NCI-H82 (cell line): ENCODE measurements at regions not wholly inside any gene's neighbourhood (a gene's known extent, or its start where the extent isn't known, plus 50 kb on each side); places are given as distances from the start of the nearest gene placed in this dataset.

Experiments
- DNase-seq: peaks from one replicate; lab custom pipeline; 2025; lab: John Stamatoyannopoulos, UW

DNA sequence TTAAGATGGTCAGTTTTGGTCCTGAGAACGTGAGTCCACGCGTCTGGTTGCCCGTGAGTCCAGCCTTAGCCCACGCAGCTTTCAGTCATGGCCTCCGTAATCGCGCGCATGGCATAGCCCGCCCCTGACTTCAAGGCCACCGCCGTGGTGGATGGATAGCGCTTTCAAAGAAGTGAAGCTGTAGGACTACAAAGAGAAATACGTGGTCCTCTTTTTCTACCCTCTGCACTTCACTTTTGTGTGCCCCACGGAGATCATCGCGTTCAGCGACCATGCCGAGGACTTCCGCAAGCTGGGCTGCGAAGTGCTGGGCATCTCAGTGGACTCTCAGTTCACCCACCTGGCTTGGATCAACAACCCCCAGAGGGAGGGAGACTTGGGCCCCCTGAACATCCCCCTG is 142.0 kb upstream of the MCHR2 start:
- DNase-seq, result no peak

DNA sequence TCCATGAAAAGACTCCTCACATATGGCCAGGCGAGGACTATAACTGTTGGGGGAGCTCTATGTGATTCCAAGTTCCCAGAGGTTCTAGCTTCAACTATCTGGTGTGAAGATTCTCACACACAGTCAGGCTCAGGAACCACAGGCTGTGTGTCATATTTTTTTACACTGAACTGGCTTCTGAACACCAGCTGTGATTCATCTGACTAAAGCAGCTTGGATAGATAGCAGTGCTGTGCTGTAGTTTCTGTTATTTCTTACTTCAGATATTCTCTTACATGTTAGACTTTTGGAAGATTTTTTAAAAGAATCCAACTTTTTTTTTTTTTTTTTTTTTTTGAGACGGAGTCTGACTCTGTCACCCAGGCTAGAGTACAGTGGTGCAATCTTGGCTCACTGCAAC is 140.7 kb upstream of the MCHR2 start:
- DNase-seq, result no peak

DNA sequence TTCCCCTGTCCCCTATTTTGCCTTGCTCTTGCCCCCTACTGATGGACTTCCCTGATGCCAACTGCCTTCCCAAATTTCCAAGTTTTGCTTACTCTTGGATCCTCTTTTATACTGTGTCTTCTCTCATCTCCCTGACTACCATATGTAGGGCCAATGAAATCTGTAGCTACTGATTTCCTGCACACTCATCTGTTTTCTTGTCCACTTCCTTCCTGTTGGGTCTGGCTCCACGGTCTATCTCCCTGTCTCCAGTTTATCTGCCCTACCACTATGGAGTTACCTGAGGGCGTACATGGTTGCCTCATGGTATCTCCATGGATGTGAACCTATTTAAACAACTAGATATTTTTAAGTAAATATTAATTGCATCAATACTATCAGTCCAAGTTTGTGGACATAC is 140.3 kb upstream of the MCHR2 start:
- no peak for DNase-seq

DNA sequence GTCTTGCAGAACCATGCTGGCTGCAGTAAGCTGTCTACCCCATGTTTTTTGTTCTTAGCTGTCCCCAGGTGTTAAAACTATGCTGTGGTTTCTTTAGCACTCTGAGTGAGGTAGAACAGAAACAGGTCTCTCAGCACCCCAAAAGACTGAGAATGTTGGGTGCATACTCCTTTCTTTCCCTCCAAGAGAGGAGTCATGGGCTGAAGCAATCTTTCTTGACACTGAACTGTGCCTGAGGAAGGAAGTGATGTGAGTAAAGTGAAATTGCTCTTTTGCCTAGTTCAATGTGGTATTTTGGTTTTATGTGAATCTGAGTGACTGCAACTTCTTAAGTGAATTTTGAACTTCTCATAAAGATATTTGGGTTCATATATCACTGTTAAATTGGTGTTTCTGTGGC is 138.0 kb upstream of the MCHR2 start:
- DNase-seq, result no peak

DNA sequence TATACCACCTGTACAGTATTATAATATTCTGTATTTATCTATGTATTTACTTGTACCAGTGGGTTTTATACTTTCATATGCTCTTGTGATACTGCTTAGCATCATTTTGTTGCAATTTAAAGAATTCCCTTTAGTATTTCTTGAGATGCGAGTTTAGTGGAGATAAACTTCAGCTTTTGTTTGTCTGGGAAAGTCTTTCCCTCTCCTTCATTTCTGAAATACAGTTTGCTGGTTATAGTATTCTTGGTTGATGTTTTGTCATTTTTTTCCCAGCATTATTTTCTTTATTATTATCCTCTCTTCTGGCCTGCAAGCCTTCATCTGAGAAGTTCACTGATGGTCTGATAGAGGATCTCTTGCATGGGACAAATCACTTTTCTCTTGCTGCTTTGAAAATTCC is 136.6 kb upstream of the MCHR2 start:
- no peak for DNase-seq

DNA sequence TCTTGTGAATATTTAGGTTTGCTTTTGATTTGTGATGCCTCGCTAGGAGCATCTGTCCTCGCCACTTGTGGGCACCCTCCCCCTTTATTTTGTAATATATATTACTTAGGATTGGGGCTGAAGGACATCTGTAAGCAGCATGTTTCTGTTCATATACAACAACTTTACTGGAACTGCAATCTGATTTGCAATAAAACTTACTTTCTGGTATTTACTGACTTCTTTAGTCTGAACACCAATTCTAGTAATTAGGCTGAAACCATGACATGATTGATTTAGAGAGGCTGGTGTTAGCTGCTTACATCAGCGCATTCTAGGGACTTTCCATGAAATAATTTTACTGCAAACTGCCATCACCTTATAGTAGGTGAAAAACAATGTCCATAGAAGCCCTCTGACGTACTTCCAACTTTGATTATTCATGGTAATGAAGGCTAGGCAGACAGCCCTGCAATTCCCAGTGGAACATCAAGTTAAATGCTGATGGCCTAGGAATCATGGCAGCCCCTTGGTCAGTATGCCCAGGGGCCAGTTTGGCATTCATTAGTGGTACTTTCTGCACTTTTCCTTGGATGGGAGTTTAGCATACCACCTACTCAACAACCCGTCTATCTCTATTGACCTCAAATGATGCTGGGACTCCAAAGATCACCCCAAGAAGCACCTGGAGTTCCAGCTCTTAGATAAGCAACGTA is 132.9 kb upstream of the MCHR2 start:
- DNase-seq, result no peak

DNA sequence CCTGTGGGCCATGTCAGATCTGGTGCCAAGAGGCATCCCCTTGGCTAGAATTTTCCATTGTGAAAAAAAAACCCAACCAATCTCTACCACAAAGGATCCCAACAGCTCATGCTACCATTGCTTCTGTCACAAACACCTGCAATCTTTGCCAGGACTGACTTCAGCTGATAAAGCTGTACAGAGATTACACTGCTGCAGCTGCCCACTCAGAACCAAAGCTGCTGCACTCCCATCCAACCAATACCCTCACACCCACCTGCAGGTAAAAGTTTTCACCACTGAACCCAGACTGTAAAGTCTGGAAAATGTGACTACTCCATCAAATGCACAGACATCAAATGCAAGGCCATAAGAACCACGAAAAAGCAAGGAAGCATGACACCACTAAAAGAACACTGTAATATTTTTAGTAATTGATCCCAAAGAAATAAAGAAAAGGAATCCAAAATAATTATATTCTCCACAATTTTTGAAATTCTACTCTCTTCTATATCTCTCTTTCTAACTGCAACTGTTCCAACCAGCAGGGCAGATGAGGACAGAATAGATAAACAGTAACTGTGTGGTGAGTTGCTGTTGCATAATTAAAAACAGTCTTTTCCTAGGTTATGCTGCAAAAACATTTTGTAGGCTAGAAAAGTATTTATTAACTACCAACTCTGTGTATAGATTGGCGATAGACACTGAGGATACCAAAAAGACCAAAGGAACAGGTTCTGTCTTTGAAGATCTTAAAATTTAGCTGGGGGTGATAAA is 128.0 kb upstream of the MCHR2 start:
- no peak for DNase-seq

DNA sequence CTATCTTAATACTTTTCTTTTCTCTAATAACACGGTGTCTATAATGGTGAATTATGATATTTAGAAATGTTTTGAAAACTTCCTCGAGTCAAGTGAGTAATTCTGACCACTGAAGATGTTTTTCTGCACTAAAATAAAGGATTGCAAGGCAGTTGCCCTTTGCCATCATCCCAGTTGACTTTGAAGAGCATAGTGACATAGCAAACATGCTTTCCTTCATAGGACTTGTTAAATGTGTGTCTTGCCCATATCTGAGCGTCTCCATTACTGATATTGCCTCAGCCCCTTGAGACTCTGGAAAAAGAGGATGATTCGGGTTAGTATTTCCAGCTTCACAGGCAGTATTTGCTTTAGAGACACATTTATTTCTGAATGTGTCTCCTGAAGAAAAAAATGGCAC is 125.2 kb upstream of the MCHR2 start:
- no peak for DNase-seq

DNA sequence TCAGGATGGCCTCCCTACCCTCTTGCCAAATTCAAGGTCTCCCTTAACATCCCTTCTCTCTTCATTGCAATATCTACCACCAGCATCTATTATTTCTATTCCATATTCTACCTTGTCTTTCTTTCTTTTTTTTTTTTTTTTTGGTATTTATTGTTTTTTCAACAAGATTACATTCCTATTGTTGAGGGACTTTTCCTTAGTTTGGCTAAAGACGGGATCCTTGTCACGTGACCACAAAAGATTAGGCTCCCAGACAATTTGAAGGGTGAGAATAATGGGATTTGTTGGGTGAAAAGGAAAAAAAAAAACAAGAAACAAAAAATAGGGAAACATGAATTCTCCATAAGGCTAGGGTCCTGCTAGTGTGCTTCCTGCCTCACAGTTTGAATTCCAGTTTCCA is 124.3 kb upstream of the MCHR2 start:
- no peak for DNase-seq

DNA sequence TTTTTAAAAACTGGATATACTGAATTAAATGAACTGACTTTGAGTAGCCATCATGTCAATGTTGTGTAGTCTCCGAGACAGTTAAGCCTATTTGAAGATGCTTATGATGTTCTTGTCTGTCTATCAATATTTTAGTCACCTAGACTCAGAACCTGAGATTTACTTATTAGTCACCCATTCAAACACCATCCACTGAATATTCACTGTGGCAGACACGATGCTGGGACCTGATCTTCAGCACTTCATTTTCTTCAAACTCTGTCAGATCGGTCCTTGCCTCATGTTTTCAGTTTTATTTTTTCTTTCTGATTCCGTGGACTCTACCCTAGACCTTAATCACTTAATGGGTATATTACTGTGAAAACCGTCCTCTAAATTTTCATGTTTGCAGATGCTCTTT is 123.7 kb upstream of the MCHR2 start:
- DNase-seq, result no peak

DNA sequence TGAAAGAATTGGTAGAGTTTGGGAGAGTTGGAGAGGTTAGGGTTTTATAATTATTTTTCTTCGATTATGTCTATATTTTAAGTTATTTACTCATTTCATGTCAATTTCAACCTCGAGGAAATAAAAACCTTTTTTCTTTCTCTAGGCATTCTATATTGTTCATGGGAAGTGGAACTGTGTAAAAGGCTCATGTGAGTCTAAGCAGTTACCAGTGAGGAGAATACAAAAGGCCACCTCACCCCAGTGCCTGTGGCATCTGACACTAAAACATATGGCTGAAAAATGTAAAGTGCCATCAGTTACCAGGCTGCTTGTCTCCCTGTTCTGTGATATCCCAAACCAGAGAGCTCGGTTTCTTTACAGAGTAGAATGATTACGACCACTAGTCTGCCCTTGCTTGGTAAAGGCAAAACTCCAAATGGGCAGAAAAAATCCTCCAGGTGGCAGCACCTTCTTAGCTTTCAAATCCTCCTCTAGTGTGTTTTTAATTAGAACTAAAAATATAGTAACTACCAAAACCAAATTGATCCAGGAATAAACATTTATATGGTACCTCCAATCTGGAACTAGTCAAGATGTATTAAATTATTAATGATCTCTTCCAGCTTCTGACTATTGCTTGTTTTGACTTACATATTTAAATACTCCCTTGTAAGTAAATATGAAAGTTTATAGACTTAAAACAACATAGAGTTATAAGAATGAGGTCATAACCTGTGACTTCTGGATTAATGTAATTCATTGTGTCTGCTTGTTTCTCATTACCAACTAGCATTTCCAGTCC is 122.6 kb upstream of the MCHR2 start:
- DNase-seq, result peak; percentile 78

DNA sequence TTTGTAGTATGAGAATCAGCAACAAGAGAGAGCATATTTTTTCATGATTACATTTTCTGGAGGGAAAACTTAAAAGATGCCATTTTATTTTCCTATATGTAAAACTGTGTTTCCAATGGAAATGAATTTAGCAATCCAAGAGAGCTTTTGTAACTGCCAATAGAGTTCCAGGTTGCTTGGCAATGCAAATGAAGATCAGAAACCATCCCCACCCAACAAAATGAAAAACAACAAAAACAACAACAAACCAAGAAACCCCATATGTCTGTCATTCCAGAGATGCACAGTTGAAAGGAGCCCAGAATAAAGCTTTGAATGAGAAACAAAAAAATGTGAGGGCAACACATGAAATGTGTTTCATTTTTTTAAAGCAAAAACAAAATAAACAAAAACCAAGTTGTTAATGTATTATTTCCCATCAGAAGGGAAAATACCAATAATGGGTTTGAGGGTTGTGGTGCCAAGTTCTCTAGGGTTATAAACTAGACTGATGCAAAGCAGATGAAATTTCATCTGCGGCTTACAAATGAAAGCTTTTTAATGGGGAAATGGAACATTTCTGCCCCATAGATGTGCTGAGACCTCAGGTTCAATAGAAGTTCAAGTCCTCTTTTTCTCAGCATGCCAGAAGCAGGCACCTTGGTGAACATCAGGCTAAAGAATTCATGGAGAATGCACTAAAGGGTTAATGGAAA is 121.5 kb upstream of the MCHR2 start:
- no peak for DNase-seq

DNA sequence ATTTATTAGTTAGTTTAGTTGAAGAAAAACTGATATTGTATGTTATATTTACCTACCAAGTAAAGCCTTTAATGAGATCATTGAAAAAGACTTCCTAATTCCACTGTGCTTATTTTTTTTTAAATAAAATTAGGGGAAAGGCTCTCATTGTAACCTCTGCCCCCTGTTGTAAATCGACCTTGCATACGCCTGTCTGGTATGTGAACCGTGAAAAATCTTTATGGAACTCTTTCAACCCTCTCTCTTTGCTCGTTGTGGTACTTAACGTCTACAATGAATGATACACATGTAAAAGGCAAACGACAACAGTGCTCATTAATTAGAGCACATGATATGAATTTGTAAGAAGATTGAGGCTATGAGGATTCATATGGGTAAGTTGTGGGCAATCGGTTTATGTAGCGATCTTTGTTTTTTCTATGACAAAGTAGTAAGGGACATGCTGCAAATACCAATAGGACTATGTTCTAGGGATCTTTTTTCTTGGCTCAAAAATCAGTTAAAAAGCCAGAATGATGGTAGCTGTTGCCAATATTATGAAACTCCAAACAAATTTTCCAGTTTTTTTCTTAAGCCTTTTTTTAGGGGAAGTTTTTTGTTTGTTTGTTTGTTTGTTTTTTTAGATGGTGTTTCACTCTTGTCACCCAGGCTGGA is 119.0 kb upstream of the MCHR2 start:
- DNase-seq, result no peak

DNA sequence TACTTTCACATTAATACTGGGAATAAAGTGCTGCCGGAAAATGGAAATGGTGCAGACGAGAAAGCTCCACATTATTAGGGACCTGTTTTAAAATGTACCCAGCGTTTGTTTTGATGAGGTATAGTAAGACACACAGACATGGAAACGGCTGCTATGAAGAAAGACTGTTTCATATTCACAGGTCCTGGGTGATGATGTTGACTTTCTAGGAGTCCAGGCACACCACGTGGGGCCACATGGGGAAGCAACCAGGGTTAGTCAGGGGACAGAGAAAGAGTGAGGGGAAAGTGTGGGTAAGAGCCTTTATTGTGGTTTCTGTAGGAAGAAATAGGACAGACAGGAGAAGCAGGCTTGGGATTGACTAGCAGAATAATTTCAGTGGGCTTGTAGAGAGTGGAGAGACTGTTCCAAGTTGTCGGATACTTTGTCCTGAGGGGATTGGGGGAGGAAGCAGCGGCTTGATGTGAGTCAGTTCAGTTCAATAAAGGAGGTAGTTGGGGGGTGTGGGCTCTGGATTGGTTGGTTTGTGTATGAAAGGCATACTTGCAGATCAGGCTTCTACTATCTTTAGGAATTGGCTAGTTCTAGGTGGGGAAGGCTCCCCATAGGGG is 112.0 kb upstream of the MCHR2 start:
- DNase-seq, result no peak

DNA sequence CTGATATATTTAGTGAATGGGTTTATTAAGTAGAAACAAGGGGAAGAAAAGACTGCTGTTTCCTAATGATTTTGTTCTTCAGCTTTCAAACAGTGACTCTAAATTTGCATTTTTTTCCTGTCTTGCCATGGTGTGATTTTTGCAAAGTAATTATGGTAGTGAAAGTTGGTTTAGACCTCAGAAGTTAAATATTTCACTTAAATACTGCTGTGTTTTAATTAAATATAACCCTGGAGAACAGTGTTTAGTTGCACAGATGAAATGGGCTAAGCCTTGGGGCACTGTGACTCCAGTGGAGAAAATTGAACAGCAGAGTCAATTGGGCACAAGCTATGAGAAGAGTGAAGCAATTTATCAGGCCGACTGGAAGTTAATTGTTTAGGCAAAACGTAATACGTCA is 111.1 kb upstream of the MCHR2 start:
- DNase-seq, result no peak

DNA sequence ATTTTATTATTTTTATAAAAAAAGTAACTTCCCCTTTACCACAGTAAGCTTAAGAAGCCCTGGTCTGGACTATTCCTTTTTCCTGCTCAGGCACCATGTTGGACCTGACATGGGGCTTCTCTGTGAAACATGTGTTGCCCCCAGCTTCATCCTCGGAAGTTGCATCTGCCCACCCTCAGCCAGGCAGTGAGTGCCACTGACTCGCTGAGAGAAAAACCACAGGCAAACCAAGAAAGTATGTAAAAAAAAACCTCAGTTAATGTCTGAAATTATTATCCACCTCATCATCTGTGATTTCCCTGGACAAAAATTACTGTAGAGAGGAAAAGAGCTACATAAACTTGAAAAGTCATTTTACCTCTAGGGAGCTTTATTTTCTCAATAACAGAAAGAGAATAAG is 109.9 kb upstream of the MCHR2 start:
- DNase-seq, result no peak

DNA sequence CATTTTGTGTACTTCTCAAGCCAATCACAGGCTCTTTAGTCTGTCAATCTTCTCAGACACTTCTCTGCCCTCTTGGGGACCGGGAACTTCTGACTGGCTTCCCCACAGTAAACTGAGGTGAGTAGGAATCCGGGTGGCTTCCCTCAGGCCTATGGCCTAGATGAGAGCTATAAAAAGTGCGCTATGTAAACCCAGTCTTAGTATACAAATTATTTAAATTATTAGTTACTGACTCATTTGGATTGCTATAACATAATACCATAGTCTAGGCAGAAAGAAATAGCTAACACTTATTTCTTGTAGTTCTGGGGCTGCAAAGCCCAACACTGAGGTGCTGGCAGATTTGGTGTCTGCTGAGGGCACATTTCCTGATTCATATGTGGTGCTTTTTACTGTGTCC is 109.2 kb upstream of the MCHR2 start:
- no peak for DNase-seq

DNA sequence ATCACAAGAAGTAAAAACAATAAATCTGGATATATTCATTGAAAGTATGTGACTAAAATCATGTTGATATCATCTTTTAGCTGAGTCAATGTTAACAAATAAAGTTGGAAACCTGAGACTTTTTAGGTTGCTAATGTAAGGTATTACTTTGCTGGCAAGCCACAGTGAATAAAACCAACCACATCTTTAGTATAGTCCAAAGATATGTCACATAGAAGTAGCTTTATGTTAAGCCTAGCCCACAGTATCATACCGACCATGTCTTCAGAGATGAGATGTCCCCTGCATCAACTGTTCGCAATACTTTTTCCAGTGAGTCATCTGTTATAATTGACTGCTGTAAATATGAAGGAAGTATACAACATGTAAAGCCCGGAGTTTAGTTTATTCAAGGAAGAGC is 107.6 kb upstream of the MCHR2 start:
- DNase-seq, result no peak

DNA sequence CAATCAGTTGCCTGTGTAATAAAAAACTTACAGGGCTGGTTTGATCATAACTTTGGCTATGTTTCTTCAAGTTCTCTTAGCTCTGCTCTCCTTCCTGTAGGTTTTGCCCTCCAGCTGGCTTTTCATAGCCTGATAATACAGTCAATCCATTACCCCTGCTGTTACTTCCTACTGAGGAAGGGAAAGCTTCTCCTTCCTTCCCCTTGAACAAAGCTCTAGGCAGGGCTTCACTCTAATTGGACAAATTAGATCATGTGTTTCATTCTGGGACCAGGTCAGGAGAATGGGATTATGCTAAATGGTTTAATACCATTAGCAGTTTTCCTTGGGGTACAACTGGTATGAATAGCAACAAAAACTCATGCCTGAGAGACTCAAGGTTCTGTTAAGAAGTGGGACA is 106.8 kb upstream of the MCHR2 start:
- DNase-seq, result peak; percentile 77

DNA sequence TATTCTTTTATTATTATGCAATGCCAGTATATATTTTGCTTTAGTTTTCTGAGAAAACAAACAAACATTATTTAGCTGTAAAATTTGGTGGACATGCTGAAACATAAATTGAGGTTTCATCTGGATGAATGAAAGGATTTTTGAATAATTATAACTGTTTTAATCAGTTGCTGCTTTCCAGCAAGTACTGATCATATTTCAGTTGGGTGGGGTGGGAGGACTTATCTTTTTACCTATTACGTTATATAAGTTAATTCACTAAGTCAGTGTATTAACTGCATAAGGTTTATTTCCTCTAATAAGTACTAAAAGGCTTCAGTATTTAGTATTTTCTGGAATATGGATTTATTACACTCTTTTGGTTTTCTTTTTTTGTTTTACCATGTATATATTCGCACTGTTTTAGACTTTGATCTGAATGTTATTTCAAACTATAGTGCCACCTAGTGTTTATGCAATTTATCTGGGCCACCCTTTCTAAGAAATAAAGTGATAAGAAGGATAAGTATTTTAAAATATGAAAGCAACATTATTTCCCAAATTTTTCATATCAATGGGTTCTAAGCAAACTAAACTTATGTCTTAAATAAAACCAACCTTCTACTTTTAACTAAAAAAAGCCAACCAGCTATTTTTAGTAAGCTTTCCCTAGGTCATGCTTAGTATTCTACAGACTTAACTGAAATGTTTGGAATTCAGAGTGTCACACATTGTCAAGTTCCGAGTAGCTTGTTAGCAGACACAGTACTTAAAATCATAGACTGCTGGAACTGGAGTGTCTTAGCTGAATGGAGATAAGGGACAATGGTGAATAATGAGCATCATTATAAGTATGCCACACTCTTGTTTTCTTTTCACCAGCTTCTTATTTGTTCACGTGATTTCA is 105.4 kb upstream of the MCHR2 start:
- DNase-seq, result peak; percentile 38

DNA sequence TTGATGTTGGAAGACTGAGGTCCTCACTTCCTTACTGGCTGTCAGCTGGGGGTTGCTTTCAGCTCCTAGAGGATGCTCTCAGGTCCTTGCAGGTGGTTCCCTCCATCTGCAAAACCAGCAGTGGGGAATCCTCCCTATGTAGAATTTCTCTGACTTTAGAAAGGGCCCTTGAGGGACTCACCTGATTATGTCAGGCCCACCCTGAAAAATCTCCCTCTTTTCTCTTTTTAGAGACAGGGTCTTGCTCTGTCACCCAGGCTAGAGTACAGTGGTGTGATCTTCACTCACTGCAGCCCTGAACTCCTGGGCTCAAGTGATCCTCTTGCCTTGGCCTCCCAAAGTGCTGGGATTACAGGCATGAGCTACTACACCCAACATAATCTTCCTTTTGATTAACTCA is 102.9 kb upstream of the MCHR2 start:
- no peak for DNase-seq
